Right ventricle myocardium superior (tissue), 1 donor: ENCODE measurements at regions not wholly inside any gene's neighbourhood (a gene's known extent, or its start where the extent isn't known, plus 50 kb on each side); places are given as distances from the start of the nearest gene placed in this dataset.

Source experiments
- ATAC-seq: fragments of 200-7000 bp; cut with Tn5 transposase; one replicate; pipeline ENCODE4 v1.9.1; 2020; ENCODE audit warnings: mild to moderate bottlenecking; ENCODE audit not compliant: poor library complexity
- DNase-seq: peaks from one replicate; pipeline ENCODE4 v3.0.0-alpha.2; 2020
- intact Hi-C: fragments of 100-400 bp; cut with DNase I; formaldehyde crosslinking; loops from one replicate; pipeline ENCODE4 v1.11.2; 2022
- donor health status: DM: no; HTN: yes; CAD: no; lungs with severe emphysema.

- DNase-seq = no peak
- no peak for ATAC-seq
- intact Hi-C loops = no loop called here
Observed at GRCh38 chr5:81914696-81915095, 57.1 kb upstream of the ATG10 start.

GRCh38 chr5:81912933-81913332 lies 58.9 kb upstream of the ATG10 start:
- DNase-seq (no peak), ATAC-seq (no peak)
- intact Hi-C loops = no loop called here

GRCh38 chr5:81909677-81910076 lies 62.1 kb upstream of the ATG10 start:
- intact Hi-C loops = no loop called here
- ATAC-seq (no peak), DNase-seq (no peak)

- ATAC-seq = no peak
- no peak for DNase-seq
- intact Hi-C loops = no loop called here
Observed at GRCh38 chr5:81908771-81909170, 63.1 kb upstream of the ATG10 start.

- intact Hi-C loops = no loop called here
- DNase-seq = no peak
- no peak for ATAC-seq
Observed at GRCh38 chr5:81908044-81908443, 63.8 kb upstream of the ATG10 start.

GRCh38 chr5:81907012-81907635 lies 64.7 kb upstream of the ATG10 start:
- DNase-seq = no peak
- ATAC-seq = no peak
- intact Hi-C loops = no loop called here

- intact Hi-C loops = no loop called here
- ATAC-seq (peak; percentile 74), DNase-seq (no peak)
Observed at GRCh38 chr5:81906086-81906485, 65.7 kb upstream of the ATG10 start.

GRCh38 chr5:81904861-81905260 lies 67.0 kb upstream of the ATG10 start:
- no peak for DNase-seq
- intact Hi-C loops = no loop called here

GRCh38 chr5:81904166-81904565 lies 67.7 kb upstream of the ATG10 start:
- intact Hi-C loops = no loop called here
- no peak for ATAC-seq
- DNase-seq = no peak

More at GRCh38 chr5:81904861-81905260, 67.0 kb upstream of the ATG10 start:
- ATAC-seq = no peak

- intact Hi-C loops = no loop called here
- ATAC-seq (no peak), DNase-seq (no peak)
Observed at GRCh38 chr5:81901586-81901985, 70.2 kb upstream of the ATG10 start.

- DNase-seq (no peak), ATAC-seq (no peak)
- intact Hi-C loops = no loop called here
Observed at GRCh38 chr5:81899123-81899522, 72.7 kb upstream of the ATG10 start.

GRCh38 chr5:81898403-81898802 lies 73.4 kb upstream of the ATG10 start:
- DNase-seq (no peak), ATAC-seq (no peak)
- intact Hi-C loops = no loop called here

- intact Hi-C loops = no loop called here
- ATAC-seq (no peak), DNase-seq (no peak)
Observed at GRCh38 chr5:81896764-81897163, 75.1 kb upstream of the ATG10 start.

- intact Hi-C loops = no loop called here
- DNase-seq (no peak), ATAC-seq (no peak)
Observed at GRCh38 chr5:81895307-81895706, 76.5 kb upstream of the ATG10 start.

GRCh38 chr5:81893961-81894360 lies 77.9 kb upstream of the ATG10 start:
- ATAC-seq (no peak), DNase-seq (no peak)
- intact Hi-C loops = no loop called here

GRCh38 chr5:81884871-81885270 lies 87.0 kb upstream of the ATG10 start:
- DNase-seq = no peak
- ATAC-seq = peak; percentile 83
- intact Hi-C loops = no loop called here

- ATAC-seq (no peak), DNase-seq (no peak)
- intact Hi-C loops = no loop called here
Observed at GRCh38 chr5:81883371-81883770, 88.5 kb upstream of the ATG10 start.

GRCh38 chr5:81881595-81881994 lies 90.2 kb upstream of the ATG10 start:
- no peak for ATAC-seq
- intact Hi-C loops = no loop called here
- DNase-seq = no peak

GRCh38 chr5:81879936-81880335 lies 91.9 kb upstream of the ATG10 start:
- ATAC-seq = no peak
- intact Hi-C loops = no loop called here

GRCh38 chr5:81878333-81878732 lies 93.5 kb upstream of the ATG10 start:
- DNase-seq (no peak), ATAC-seq (no peak)
- intact Hi-C loops = no loop called here

More at GRCh38 chr5:81879936-81880335, 91.9 kb upstream of the ATG10 start:
- no peak for DNase-seq

- ATAC-seq (no peak), DNase-seq (no peak)
- intact Hi-C loops = no loop called here
Observed at GRCh38 chr5:81866994-81867393, 104.8 kb upstream of the ATG10 start.
